GM12878 (cell line): ENCODE measurements at regions not wholly inside any gene's neighbourhood (a gene's known extent, or its start where the extent isn't known, plus 50 kb on each side); places are given as distances from the start of the nearest gene placed in this dataset.

Source experiments
- ATAC-seq: fragments of 200-7000 bp; cut with Tn5 transposase; 3 replicates; pipeline ENCODE4 v1.9.1; 2020; ENCODE audit warnings: mild to moderate bottlenecking, moderate library complexity
- BruUV-seq: library from RNA; stranded (reverse); fragments of 400-500 nt; replicated peaks from 2 replicates; lab custom pipeline; 2021; lab: Mats Ljungman, UMichigan
- CTCF ChIA-PET: fragments of 300-600 bp; sonication (Branson Sonifier 250); formaldehyde crosslinking; extraction: SDS; loops from one replicate; lab custom pipeline; 2021; ENCODE audit warnings: inconsistent platforms; lab: Yijun Ruan, JAX
- POLR2A ChIA-PET: fragments of 350-600 bp; formaldehyde crosslinking; extraction: SDS; loops from one replicate; lab custom pipeline; 2021; ENCODE audit warnings: inconsistent platforms; lab: Charles Lee
- RAD21 ChIA-PET: fragments of 300-600 bp; sonication (Branson Sonifier 250); formaldehyde crosslinking; loops from one replicate; lab custom pipeline; 2023; ENCODE audit warnings: antibody characterized with exemption; ENCODE audit not compliant: unreplicated experiment; lab: Charles Lee
- SMC1A ChIA-PET: fragments of 300-600 bp; sonication (Branson Sonifier 250); formaldehyde crosslinking; loops from one replicate; lab custom pipeline; 2023; ENCODE audit not compliant: unreplicated experiment, uncharacterized antibody; lab: Charles Lee
- DNase-seq: peaks from one replicate; pipeline ENCODE4 v3.0.0-alpha.2; 2011; ENCODE audit warnings: low read depth, low spot score
- FAIRE-seq: peaks from 3 replicates; lab custom pipeline; 2011; peaks lifted over from hg19 to GRCh38; lab: Jason Lieb, UNC
- H2AFZ ChIP-seq: 2 replicates; pipeline ENCODE4 v1.6.0; 2011; ENCODE audit warnings: low read depth, low read length, control low read depth; ENCODE audit not compliant: control insufficient read depth
- H3K27ac ChIP-seq: 2 replicates; pipeline ENCODE4 v1.5.1; 2011; ENCODE audit warnings: control low read depth; ENCODE audit not compliant: control insufficient read depth, insufficient read depth
- H3K27me3 ChIP-seq, 2 experiments: replicated peaks in 1 of 2; 2 replicates each; pipeline versions ENCODE4 v1.6.0 to v1.6.1; 2011; ENCODE audit warnings: low read length in 1 of 2; ENCODE audit not compliant: control insufficient read depth in 2 of 2, insufficient read depth in 2 of 2
- H3K36me3 ChIP-seq, 2 experiments: 2 replicates each; pipeline ENCODE4 v1.5.1; 2011; ENCODE audit warnings: low read length in 1 of 2; ENCODE audit not compliant: control insufficient read depth in 2 of 2, insufficient read depth in 2 of 2
- H3K4me1 ChIP-seq: 2 replicates; pipeline ENCODE4 v1.6.1; 2011; ENCODE audit warnings: mild to moderate bottlenecking, low read length, moderate library complexity, mixed read lengths; ENCODE audit not compliant: control insufficient read depth, insufficient read depth
- H3K4me2 ChIP-seq: 2 replicates; pipeline ENCODE4 v1.6.0; 2011; ENCODE audit warnings: control low read depth; ENCODE audit not compliant: control insufficient read depth, insufficient read depth
- H3K4me3 ChIP-seq: fragments of 200-600 bp; sonication (generic); 2 replicates; pipeline ENCODE4 v1.5.1; 2016
- H3K79me2 ChIP-seq: 2 replicates; pipeline ENCODE4 v1.6.0; 2011; ENCODE audit warnings: low read length; ENCODE audit not compliant: control insufficient read depth, insufficient read depth
- H3K9ac ChIP-seq: 2 replicates; pipeline ENCODE4 v1.8.0; 2011; ENCODE audit warnings: low read length, control low read depth, mixed read lengths; ENCODE audit not compliant: control insufficient read depth, insufficient read depth
- H3K9me3 ChIP-seq: replicated peaks from 3 replicates; pipeline ENCODE4 v1.5.1; 2011; ENCODE audit warnings: mild to moderate bottlenecking, low read length; ENCODE audit not compliant: control insufficient read depth, insufficient read depth
- H4K20me1 ChIP-seq: 2 replicates; pipeline ENCODE4 v1.6.0; 2011; ENCODE audit not compliant: control insufficient read depth, insufficient read depth
- EGR1 ChIP-seq, 2 experiments: IDR thresholded peaks; 1 replicate in 1 of 2; 2 replicates in 1 of 2; pipeline ENCODE4 v1.6.1; 2011 to 2012; ENCODE audit warnings: low read depth in 2 of 2, low read length in 2 of 2, borderline replicate concordance in 1 of 2, mild to moderate bottlenecking in 1 of 2, moderate library complexity in 1 of 2
- HDAC6 ChIP-seq: fragments of 200-600 bp; sonication (generic); IDR thresholded peaks from one replicate; pipeline ENCODE4 v1.8.0; 2017; ENCODE audit warnings: antibody characterized with exemption; ENCODE audit not compliant: unreplicated experiment
- LARP7 ChIP-seq: fragments of 450-650 bp; IDR thresholded peaks from 2 replicates; pipeline ENCODE4 v1.6.1; 2017; ENCODE audit warnings: mild to moderate bottlenecking
- MEF2B ChIP-seq: fragments of 450-650 bp; IDR thresholded peaks from 2 replicates; pipeline ENCODE4 v1.6.1; 2018; ENCODE audit warnings: mild to moderate bottlenecking, moderate library complexity; ENCODE audit not compliant: partially characterized antibody, poor library complexity, severe bottlenecking
- TCF3 ChIP-seq: IDR thresholded peaks from 2 replicates; pipeline ENCODE4 v1.6.1; 2012; ENCODE audit warnings: low read depth, mild to moderate bottlenecking, low read length, borderline replicate concordance; ENCODE audit not compliant: insufficient read depth
- ZNF207 ChIP-seq: fragments of 450-650 bp; IDR thresholded peaks from 2 replicates; pipeline ENCODE4 v1.6.1; 2014; ENCODE audit warnings: antibody characterized with exemption, mild to moderate bottlenecking, borderline replicate concordance
- WGBS: methylation state at CpG from one replicate; pipeline ENCODE4 v1.1.6; 2016; ENCODE audit warnings: low lambda C conversion rate; ENCODE audit not compliant: insufficient replicate concordance, insufficient coverage; ENCODE audit errors: missing lambda C conversion rate; 5-methylcytosine and 5-hydroxymethylcytosine counted together
- in situ Hi-C: fragments of 300-500 bp; cut with MboI; formaldehyde crosslinking; loops from 9 replicates; pipeline ENCODE4 v1.14.3; 2018; ENCODE audit warnings: mixed read lengths
- intact Hi-C: fragments of 100-400 bp; cut with micrococcal nuclease; formaldehyde crosslinking; loops from one replicate; pipeline ENCODE4 v1.14.2; 2022; ENCODE audit not compliant: unreplicated experiment
- TF ChIP-seq, protein P1 (sequence below): fragments of 450-650 bp; IDR thresholded peaks from 2 replicates; pipeline ENCODE4 v1.6.1; 2017; ENCODE audit warnings: antibody characterized with exemption, mild to moderate bottlenecking, moderate library complexity

DNA sequence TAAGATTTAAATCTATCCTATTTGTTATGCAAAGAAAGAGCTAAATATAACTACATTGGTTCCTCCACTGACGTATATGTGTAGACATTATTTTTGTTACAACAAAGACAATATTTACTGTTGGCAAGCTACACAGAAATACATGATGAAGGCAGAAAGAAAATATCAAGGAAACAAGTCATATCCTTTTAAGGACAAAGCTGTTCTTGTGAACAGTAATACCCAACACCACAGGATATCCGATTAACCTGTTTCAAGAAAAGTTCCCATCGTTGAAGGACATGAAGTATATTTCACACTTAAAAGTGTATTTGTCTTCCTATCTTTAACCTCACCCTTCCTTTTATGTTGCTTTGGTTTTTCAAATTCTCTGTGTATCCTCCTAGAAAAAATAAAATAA is 235.8 kb upstream of the AADAT start:
- TF ChIP-seq ZNF207 (no peak), TCF3 (no peak), LARP7 (no peak), EGR1 (IDR thresholded peaks at IDR 0.05; ENCODE audit: borderline replicate concordance in 1 of 2, low read depth in 2 of 2, low read length in 2 of 2) (no peak), HDAC6 (no peak), MEF2B (no peak)
- TF ChIP-seq, protein P1, sequence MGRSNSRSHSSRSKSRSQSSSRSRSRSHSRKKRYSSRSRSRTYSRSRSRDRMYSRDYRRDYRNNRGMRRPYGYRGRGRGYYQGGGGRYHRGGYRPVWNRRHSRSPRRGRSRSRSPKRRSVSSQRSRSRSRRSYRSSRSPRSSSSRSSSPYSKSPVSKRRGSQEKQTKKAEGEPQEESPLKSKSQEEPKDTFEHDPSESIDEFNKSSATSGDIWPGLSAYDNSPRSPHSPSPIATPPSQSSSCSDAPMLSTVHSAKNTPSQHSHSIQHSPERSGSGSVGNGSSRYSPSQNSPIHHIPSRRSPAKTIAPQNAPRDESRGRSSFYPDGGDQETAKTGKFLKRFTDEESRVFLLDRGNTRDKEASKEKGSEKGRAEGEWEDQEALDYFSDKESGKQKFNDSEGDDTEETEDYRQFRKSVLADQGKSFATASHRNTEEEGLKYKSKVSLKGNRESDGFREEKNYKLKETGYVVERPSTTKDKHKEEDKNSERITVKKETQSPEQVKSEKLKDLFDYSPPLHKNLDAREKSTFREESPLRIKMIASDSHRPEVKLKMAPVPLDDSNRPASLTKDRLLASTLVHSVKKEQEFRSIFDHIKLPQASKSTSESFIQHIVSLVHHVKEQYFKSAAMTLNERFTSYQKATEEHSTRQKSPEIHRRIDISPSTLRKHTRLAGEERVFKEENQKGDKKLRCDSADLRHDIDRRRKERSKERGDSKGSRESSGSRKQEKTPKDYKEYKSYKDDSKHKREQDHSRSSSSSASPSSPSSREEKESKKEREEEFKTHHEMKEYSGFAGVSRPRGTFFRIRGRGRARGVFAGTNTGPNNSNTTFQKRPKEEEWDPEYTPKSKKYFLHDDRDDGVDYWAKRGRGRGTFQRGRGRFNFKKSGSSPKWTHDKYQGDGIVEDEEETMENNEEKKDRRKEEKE, result no peak
- no peak overlapping the region for H2AFZ ChIP-seq
- CTCF ChIA-PET, result no interaction called here
- no peaks in the 10 kb centered on the region for H3K36me3 ChIP-seq
- no peak overlapping the region for H3K4me3 ChIP-seq
- H3K9ac ChIP-seq, result no peak overlapping the region
- intact Hi-C loops (no loop called here), in situ Hi-C loops (loop anchor here (25.0 kb wide), 1 partner anchor 1312 kb away; no protein-coding TSS in a partner anchor)
- no peak overlapping the region for H3K4me2 ChIP-seq
- H3K27ac ChIP-seq, result no peak overlapping the region
- ATAC-seq (peak; percentile 64), FAIRE-seq (peak; percentile 18), DNase-seq (no peak)
- RAD21 ChIA-PET, result no interaction called here
- no peaks in the 10 kb centered on the region for H3K79me2 ChIP-seq
- 0% methylated on average over 3 of the region's 3 CpGs for WGBS
- SMC1A ChIA-PET, result interaction anchor here (0.7 to 1.4 kb wide), 3 partner anchors 9 to 1028 kb away, joined by 3 read pairs; no protein-coding TSS in a partner anchor
- no peaks in the 10 kb centered on the region for H4K20me1 ChIP-seq
- H3K27me3 ChIP-seq, result no peaks in the 10 kb centered on the region
- peaks cover 4% of the 10 kb centered on the region; the same call in 2 of the 3 replicates for H3K9me3 ChIP-seq
- no peaks in the 10 kb centered on the region for H3K4me1 ChIP-seq
- POLR2A ChIA-PET, result no interaction called here
- no TSS peak for BruUV-seq
